Testis (tissue), 2 donors: ENCODE measurements at regions not wholly inside any gene's neighbourhood (a gene's known extent, or its start where the extent isn't known, plus 50 kb on each side); places are given as distances from the start of the nearest gene placed in this dataset.

Experiments
- DNase-seq: peaks from one replicate; pipeline ENCODE4 v3.0.0-alpha.2; 2019
- H3K27ac ChIP-seq, 2 donors: fragments of 200-600 bp; sonication (generic); one replicate each; pipeline ENCODE4 v1.5.1; 2019
- H3K27me3 ChIP-seq: fragments of 200-600 bp; sonication (generic); one replicate; pipeline ENCODE4 v1.5.1; 2019
- H3K36me3 ChIP-seq: fragments of 200-600 bp; sonication (generic); one replicate; pipeline ENCODE4 v1.5.1; 2017; ENCODE audit warnings: low read depth; ENCODE audit errors: missing control alignments
- H3K4me1 ChIP-seq: fragments of 200-600 bp; sonication (generic); one replicate; pipeline ENCODE4 v1.5.1; 2019
- H3K4me3 ChIP-seq, 2 donors: fragments of 200-600 bp; sonication (generic); one replicate each; pipeline ENCODE4 v1.5.1; 2017 to 2019
- H3K9me3 ChIP-seq: fragments of 200-600 bp; sonication (generic); one replicate; pipeline ENCODE4 v1.5.1; 2017
- POLR2A ChIP-seq: fragments of 450-650 bp; IDR thresholded peaks from one replicate; pipeline ENCODE4 v1.6.1; 2017; ENCODE audit warnings: antibody characterized with exemption, mild to moderate bottlenecking, moderate library complexity
- WGBS, 2 donors: methylation state at CpG; one replicate each; pipeline ENCODE4 v1.1.5; 2018; 5-methylcytosine and 5-hydroxymethylcytosine counted together
- intact Hi-C: fragments of 100-400 bp; cut with DNase I; formaldehyde crosslinking; loops from one replicate; pipeline ENCODE4 v1.15.1; 2023; ENCODE audit warnings: low total_unique reads
- TF ChIP-seq, protein P1 (sequence below), 3 experiments: fragments of 450-650 bp in 2 of 3; fragments of 200-600 bp in 1 of 3; sonication (generic) in 1 of 3; IDR thresholded peaks; one replicate each; pipeline ENCODE4 v1.5.1; 2016 to 2019; ENCODE audit warnings: antibody characterized with exemption in 3 of 3, mild to moderate bottlenecking in 2 of 3, moderate library complexity in 1 of 3

DNA sequence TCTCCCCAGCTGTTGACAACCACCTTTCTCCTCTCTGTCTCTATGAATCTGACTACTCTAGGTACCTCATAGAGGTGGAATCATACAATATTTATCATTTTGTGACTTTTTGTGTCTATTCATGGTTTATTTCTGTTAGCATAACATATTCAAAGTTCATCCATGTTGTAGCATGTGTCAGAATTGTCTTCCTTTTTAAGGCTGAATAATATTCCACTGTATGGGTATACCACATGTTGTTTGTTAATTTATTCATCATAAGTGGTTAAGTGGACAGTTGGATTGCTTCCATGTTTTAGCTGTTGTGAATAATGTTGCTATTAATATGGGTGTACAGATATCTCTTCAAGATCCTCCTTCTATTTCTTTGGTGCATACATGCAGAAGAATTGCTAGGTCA, 69.9 kb upstream of the COMTD1 start:
- TF ChIP-seq, protein P1, sequence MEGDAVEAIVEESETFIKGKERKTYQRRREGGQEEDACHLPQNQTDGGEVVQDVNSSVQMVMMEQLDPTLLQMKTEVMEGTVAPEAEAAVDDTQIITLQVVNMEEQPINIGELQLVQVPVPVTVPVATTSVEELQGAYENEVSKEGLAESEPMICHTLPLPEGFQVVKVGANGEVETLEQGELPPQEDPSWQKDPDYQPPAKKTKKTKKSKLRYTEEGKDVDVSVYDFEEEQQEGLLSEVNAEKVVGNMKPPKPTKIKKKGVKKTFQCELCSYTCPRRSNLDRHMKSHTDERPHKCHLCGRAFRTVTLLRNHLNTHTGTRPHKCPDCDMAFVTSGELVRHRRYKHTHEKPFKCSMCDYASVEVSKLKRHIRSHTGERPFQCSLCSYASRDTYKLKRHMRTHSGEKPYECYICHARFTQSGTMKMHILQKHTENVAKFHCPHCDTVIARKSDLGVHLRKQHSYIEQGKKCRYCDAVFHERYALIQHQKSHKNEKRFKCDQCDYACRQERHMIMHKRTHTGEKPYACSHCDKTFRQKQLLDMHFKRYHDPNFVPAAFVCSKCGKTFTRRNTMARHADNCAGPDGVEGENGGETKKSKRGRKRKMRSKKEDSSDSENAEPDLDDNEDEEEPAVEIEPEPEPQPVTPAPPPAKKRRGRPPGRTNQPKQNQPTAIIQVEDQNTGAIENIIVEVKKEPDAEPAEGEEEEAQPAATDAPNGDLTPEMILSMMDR (IDR thresholded peaks at IDR 0.05): no peak
- TF ChIP-seq POLR2A: no peak
- Histone ChIP-seq H3K36me3 (no peaks in the 10 kb centered on the region), H3K27me3 (no peaks in the 10 kb centered on the region), H3K27ac (no peak overlapping the region), H3K4me3 (no peak overlapping the region), H3K9me3 (no peaks in the 10 kb centered on the region), H3K4me1 (no peaks in the 10 kb centered on the region)
- no peak for DNase-seq
- intact Hi-C loops: no loop called here

DNA sequence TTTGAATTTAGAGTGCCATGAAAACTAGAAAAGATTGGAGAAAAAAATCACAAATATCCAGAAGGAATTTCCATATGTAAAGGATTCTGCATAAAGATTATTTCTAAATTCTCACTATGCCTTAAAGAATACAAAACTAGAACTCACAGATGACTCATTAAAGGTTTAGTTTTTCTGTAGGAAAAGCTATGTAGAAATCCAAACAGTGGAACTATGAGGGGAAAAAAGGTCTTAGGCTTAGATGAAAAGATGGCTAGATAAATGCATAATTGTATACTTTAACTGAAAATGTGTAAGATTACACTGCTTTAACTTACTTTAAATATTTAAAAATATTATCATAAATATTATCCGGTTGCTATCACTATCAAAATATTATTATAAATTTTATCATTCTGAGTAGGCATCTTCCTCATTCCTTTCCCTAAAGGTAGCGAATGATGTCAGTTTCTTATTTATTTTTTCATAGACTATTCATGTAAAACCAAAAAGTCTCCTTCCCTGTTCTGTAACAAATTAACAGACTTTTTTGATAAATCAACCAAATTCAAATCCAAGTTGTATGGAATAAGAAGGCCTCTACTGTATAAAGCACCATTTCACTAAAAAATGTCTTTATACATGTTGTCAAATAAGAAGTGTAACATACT, 69.1 kb upstream of the COMTD1 start:
- H3K4me3 ChIP-seq: no peak overlapping the region
- 92 to 93% methylated on average over 2 of the region's 2 CpGs for WGBS, 2 donors
- H3K27ac ChIP-seq: no peak overlapping the region
- H3K4me1 ChIP-seq: no peaks in the 10 kb centered on the region
- no peaks in the 10 kb centered on the region for H3K9me3 ChIP-seq
- TF ChIP-seq, protein P1 (IDR thresholded peaks at IDR 0.05): no peak
- TF ChIP-seq POLR2A: no peak
- H3K27me3 ChIP-seq: no peaks in the 10 kb centered on the region
- intact Hi-C loops: no loop called here
- no peaks in the 10 kb centered on the region for H3K36me3 ChIP-seq
- DNase-seq: no peak

DNA sequence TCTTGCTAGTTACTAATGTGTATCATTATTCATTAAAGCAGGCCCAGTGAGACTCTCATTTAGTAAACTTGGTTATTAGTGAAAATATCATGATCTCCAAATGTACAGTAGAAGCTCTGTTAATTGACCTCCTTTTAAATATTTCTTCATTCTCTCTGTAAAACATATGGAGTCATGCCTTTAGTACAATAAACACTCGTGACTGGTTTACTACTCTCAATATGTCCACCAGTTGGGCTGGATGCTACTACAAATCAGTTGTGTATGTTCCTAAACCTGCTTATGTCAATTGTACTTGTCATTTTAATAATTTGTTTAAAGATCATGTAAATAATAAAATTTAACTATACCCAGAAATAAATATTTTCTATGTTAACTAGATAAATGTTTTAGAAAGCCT, 68.6 kb upstream of the COMTD1 start:
- no peaks in the 10 kb centered on the region for H3K9me3 ChIP-seq
- no peaks in the 10 kb centered on the region for H3K27me3 ChIP-seq
- no peak overlapping the region for H3K4me3 ChIP-seq
- H3K36me3 ChIP-seq: no peaks in the 10 kb centered on the region
- DNase-seq: no peak
- intact Hi-C loops: no loop called here
- H3K27ac ChIP-seq: no peak overlapping the region
- WGBS, 2 donors: 74 to 90% methylated on average over 1 of the region's 1 CpG
- TF ChIP-seq, protein P1 (IDR thresholded peaks at IDR 0.05): no peak
- no peak for TF ChIP-seq POLR2A
- no peaks in the 10 kb centered on the region for H3K4me1 ChIP-seq

DNA sequence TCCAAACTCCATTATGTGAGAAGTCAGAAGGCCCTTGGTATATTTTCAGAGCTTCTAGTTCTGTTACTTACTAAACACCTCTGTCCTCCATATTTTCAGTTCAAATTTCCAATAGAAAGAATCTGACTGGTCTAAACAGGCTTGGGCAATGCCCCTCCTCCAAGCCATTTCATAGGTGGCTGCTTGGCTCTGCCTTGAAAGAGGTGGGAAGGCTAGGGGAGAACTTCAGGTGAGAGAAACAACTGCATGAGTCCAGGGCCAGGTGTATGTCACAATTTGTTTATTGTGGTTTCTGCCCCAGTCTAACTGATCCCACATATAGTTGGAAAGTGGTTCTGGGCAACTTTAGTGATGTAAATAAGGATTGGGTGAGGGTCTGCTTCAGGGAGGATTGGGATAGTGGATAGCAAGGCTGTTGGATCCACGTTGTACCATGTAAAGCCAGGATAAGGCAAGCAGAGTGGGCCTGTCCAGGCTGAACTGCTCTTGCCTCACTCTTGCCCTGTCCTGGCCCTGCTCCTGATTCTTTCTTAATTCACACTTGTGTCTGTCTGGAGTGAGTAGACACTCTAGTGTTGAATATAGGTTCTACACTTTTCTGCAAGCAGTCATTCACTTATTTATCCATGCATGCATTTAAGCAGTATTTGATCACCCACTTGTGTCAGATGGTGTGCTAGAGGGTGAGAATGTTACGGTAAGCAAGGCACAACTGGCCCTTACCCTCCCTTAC, 67.5 kb upstream of the COMTD1 start:
- Histone ChIP-seq H3K4me3 (no peak overlapping the region), H3K36me3 (no peaks in the 10 kb centered on the region), H3K4me1 (no peaks in the 10 kb centered on the region), H3K9me3 (no peaks in the 10 kb centered on the region), H3K27ac (no peak overlapping the region), H3K27me3 (no peaks in the 10 kb centered on the region)
- TF ChIP-seq POLR2A: no peak
- TF ChIP-seq, protein P1 (IDR thresholded peaks at IDR 0.05): no peak
- no peak for DNase-seq
- intact Hi-C loops: no loop called here
- 80 to 90% methylated on average over 2 of the region's 2 CpGs for WGBS, 2 donors

DNA sequence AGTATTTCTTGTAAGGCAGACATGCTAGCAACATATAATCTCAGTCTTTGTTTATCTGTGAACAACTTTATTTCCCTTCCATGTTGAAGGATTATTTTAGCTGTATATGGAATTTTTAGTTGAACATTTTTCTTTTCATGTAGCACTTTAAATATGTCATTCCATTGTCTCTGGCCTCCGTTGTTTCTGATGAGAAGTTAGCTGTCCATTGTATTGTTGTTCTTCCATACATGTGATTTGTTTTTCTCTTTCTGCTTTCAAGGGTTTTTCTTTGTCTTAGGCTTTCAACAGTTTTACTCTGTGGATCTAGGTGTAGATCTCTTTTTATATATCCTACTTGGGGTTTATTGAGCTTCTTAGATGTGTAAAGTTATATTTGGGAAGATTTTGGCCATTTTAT, 66.3 kb upstream of the COMTD1 start:
- H3K4me3 ChIP-seq: no peak overlapping the region
- WGBS, 2 donors: 73 to 88% methylated on average over 1 of the region's 1 CpG
- H3K27ac ChIP-seq: no peak overlapping the region
- no peaks in the 10 kb centered on the region for H3K27me3 ChIP-seq
- no peaks in the 10 kb centered on the region for H3K36me3 ChIP-seq
- no peaks in the 10 kb centered on the region for H3K9me3 ChIP-seq
- DNase-seq: no peak
- H3K4me1 ChIP-seq: no peaks in the 10 kb centered on the region
- intact Hi-C loops: no loop called here
- TF ChIP-seq POLR2A: no peak
- TF ChIP-seq, protein P1 (IDR thresholded peaks at IDR 0.05): no peak
